ENCODE measurements at regions not wholly inside any gene's neighbourhood (a gene's known extent, or its start where the extent isn't known, plus 50 kb on each side); places are given as distances from the start of the nearest gene placed in this dataset.

- no peaks in the 10 kb centered on the region for H3K27me3 Mint-ChIP-seq
- Histone ChIP-seq H3K9me3 (ENCODE audit: control extremely low read depth in 1 of 3, control insufficient read depth in 2 of 3, insufficient read depth in 1 of 3, low read length in 2 of 3) (no peaks in the 10 kb centered on the region), H2AFZ (ENCODE audit: insufficient read depth, low read depth, low read length, poor library complexity, severe bottlenecking) (no peak overlapping the region), H3K4me1 (ENCODE audit: control insufficient read depth in 2 of 2, insufficient read depth in 2 of 2, low read length in 2 of 2) (no peaks in the 10 kb centered on the region), H3K27ac (ENCODE audit: low read length in 2 of 2) (no peak overlapping the region), H4K20me1 (ENCODE audit: control insufficient read depth, insufficient read depth, low read length, poor library complexity, severe bottlenecking) (no peaks in the 10 kb centered on the region), H3K79me2 (ENCODE audit: control insufficient read depth, insufficient read depth, low read length) (no peaks in the 10 kb centered on the region), H3K27me3 (replicated peaks in 1 of 4; ENCODE audit: control extremely low read depth in 1 of 4, control insufficient read depth in 3 of 4, insufficient read depth in 4 of 4, low read length in 3 of 4) (no peaks in the 10 kb centered on the region), H3K4me3 (ENCODE audit: control extremely low read depth in 1 of 5, extremely low read depth in 1 of 5, insufficient read depth in 1 of 5, low read depth in 2 of 5, low read length in 4 of 5) (no peak overlapping the region), H3K36me3 (replicated peaks in 1 of 2; ENCODE audit: control extremely low read depth in 1 of 2, control insufficient read depth in 1 of 2, extremely low read depth in 1 of 2, insufficient read depth in 2 of 2, low read length in 1 of 2) (no peaks in the 10 kb centered on the region), H3K4me2 (replicated peaks; ENCODE audit: low read depth, low read length, poor library complexity, severe bottlenecking) (no peak overlapping the region), H3K9ac (ENCODE audit: low read length) (no peak overlapping the region)
- CTCF ChIA-PET, result no interaction called here
- DNase-seq, result no peak
- H3K9me3 Mint-ChIP-seq (ENCODE audit: insufficient read depth), result no peaks in the 10 kb centered on the region
- no peaks in the 10 kb centered on the region for H3K4me1 Mint-ChIP-seq
- intact Hi-C loops (cut with micrococcal nuclease), result no loop called here
- no peak for ATAC-seq (ENCODE audit: low read depth)
- POLR2A ChIA-PET, result no interaction called here
- no peak for TF ChIP-seq EZH2 (IDR thresholded peaks at IDR 0.05; ENCODE audit: borderline replicate concordance, insufficient read depth, low read depth, low read length, poor library complexity, severe bottlenecking)
- TF ChIP-seq CTCF (IDR thresholded peaks at IDR 0.05), result no peak
- H3K4me3 Mint-ChIP-seq, result no peak overlapping the region
- no peak overlapping the region for H3K27ac Mint-ChIP-seq
Observed at GRCh38 chr13:34311251-34311650, 493.3 kb downstream of the RFC3 start.

- Mint-ChIP-seq H3K4me1 (no peaks in the 10 kb centered on the region), H3K9me3 (ENCODE audit: insufficient read depth) (no peaks in the 10 kb centered on the region), H3K27ac (no peak overlapping the region), H3K27me3 (no peaks in the 10 kb centered on the region), H3K4me3 (no peak overlapping the region)
- Histone ChIP-seq H3K36me3 (replicated peaks in 1 of 2; ENCODE audit: control extremely low read depth in 1 of 2, control insufficient read depth in 1 of 2, extremely low read depth in 1 of 2, insufficient read depth in 2 of 2, low read length in 1 of 2) (no peaks in the 10 kb centered on the region), H3K9me3 (ENCODE audit: control extremely low read depth in 1 of 3, control insufficient read depth in 2 of 3, insufficient read depth in 1 of 3, low read length in 2 of 3) (no peaks in the 10 kb centered on the region), H3K4me3 (ENCODE audit: control extremely low read depth in 1 of 5, extremely low read depth in 1 of 5, insufficient read depth in 1 of 5, low read depth in 2 of 5, low read length in 4 of 5) (no peak overlapping the region), H3K27me3 (replicated peaks in 1 of 4; ENCODE audit: control extremely low read depth in 1 of 4, control insufficient read depth in 3 of 4, insufficient read depth in 4 of 4, low read length in 3 of 4) (no peaks in the 10 kb centered on the region), H3K9ac (ENCODE audit: low read length) (no peak overlapping the region), H3K27ac (ENCODE audit: low read length in 2 of 2) (no peak overlapping the region), H4K20me1 (ENCODE audit: control insufficient read depth, insufficient read depth, low read length, poor library complexity, severe bottlenecking) (no peaks in the 10 kb centered on the region), H3K4me1 (ENCODE audit: control insufficient read depth in 2 of 2, insufficient read depth in 2 of 2, low read length in 2 of 2) (no peaks in the 10 kb centered on the region), H3K79me2 (ENCODE audit: control insufficient read depth, insufficient read depth, low read length) (no peaks in the 10 kb centered on the region), H2AFZ (ENCODE audit: insufficient read depth, low read depth, low read length, poor library complexity, severe bottlenecking) (no peak overlapping the region), H3K4me2 (replicated peaks; ENCODE audit: low read depth, low read length, poor library complexity, severe bottlenecking) (no peak overlapping the region)
- no peak for DNase-seq
- TF ChIP-seq CTCF (IDR thresholded peaks at IDR 0.05), result no peak
- no peak for TF ChIP-seq EZH2 (IDR thresholded peaks at IDR 0.05; ENCODE audit: borderline replicate concordance, insufficient read depth, low read depth, low read length, poor library complexity, severe bottlenecking)
- ChIA-PET CTCF (no interaction called here), POLR2A (no interaction called here)
- ATAC-seq (ENCODE audit: low read depth), result no peak
- WGBS (ENCODE audit: insufficient coverage), result no CpG with 5 or more reads among the region's 1 CpG
- intact Hi-C loops (cut with micrococcal nuclease), result no loop called here
Observed at GRCh38 chr13:34312578-34312977, 494.6 kb downstream of the RFC3 start.
